Activated naive CD4-positive, alpha-beta T cell treated with anti-CD3 and anti-CD28 coated beads, Interleukin-2, amount 10 ng/mL, durations not matched to agents 7 days and 5 days (primary cell): ENCODE measurements at regions not wholly inside any gene's neighbourhood (a gene's known extent, or its start where the extent isn't known, plus 50 kb on each side); places are given as distances from the start of the nearest gene placed in this dataset.

ENCODE experiments used
- CTCF ChIA-PET: fragments of 350-600 bp; sonication (Branson Sonifier 250); formaldehyde crosslinking; loops from one replicate; lab custom pipeline; 2021; ENCODE audit warnings: antibody characterized with exemption; lab: Charles Lee
- DNase-seq: peaks from one replicate; pipeline ENCODE4 v3.0.0-alpha.2; 2020
- H3K27ac Mint-ChIP-seq: one replicate; pipeline ENCODE4 v1.8.0; 2021; ENCODE audit warnings: mild to moderate bottlenecking, moderate library complexity, mixed read lengths
- H3K27me3 Mint-ChIP-seq: one replicate; pipeline ENCODE4 v1.8.0; 2021; ENCODE audit warnings: mild to moderate bottlenecking, mixed read lengths
- H3K36me3 Mint-ChIP-seq: one replicate; pipeline ENCODE4 v1.8.0; 2021; ENCODE audit warnings: mixed read lengths
- H3K4me1 Mint-ChIP-seq: one replicate; pipeline ENCODE4 v1.8.0; 2021; ENCODE audit warnings: mixed read lengths
- H3K4me3 Mint-ChIP-seq: one replicate; pipeline ENCODE4 v1.8.0; 2021; ENCODE audit warnings: mild to moderate bottlenecking, moderate library complexity, mixed read lengths
- H3K9me3 Mint-ChIP-seq: one replicate; pipeline ENCODE4 v1.8.0; 2021; ENCODE audit warnings: mixed read lengths

DNA sequence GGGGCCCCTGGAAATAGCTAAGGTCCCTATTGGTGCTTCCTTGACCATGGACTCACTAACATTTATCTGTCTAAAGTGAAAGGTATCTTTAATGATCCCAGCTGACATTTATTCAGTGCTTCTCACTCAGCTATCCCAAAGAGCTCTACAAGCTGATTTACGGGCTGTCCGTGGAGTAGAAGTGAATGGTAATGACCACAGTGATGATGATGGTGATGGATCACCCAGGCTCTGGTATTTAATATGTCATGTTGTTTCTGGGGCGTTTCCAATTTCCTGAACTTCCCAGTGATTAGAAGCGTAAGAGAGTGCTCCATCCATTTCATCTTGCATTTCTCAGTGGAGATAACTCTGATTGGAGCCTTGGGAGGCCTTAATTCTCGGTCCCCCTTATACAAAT lies 304.3 kb downstream of the HRH4 start:
- H3K9me3 Mint-ChIP-seq, result no peaks in the 10 kb centered on the region
- H3K4me1 Mint-ChIP-seq, result no peaks in the 10 kb centered on the region
- H3K36me3 Mint-ChIP-seq, result no peaks in the 10 kb centered on the region
- H3K27ac Mint-ChIP-seq, result no peak overlapping the region
- CTCF ChIA-PET, result interaction anchor here (0.7 kb wide), 1 partner anchor 1013 kb away, joined by 3 read pairs; no protein-coding TSS in a partner anchor
- H3K4me3 Mint-ChIP-seq, result no peak overlapping the region
- no peaks in the 10 kb centered on the region for H3K27me3 Mint-ChIP-seq
- no peak for DNase-seq

GRCh38 chr18:24766376-24766775 lies 305.9 kb downstream of the HRH4 start:
- H3K27ac Mint-ChIP-seq, result no peak overlapping the region
- H3K27me3 Mint-ChIP-seq, result no peaks in the 10 kb centered on the region
- CTCF ChIA-PET, result no interaction called here
- DNase-seq, result no peak
- H3K36me3 Mint-ChIP-seq, result no peaks in the 10 kb centered on the region
- no peaks in the 10 kb centered on the region for H3K4me1 Mint-ChIP-seq
- H3K9me3 Mint-ChIP-seq, result no peaks in the 10 kb centered on the region
- no peak overlapping the region for H3K4me3 Mint-ChIP-seq

GRCh38 chr18:24770311-24771024 lies 310.0 kb downstream of the HRH4 start:
- H3K36me3 Mint-ChIP-seq, result no peaks in the 10 kb centered on the region
- H3K27me3 Mint-ChIP-seq, result no peaks in the 10 kb centered on the region
- no peaks in the 10 kb centered on the region for H3K9me3 Mint-ChIP-seq
- H3K27ac Mint-ChIP-seq, result no peak overlapping the region
- no peak for DNase-seq
- no peaks in the 10 kb centered on the region for H3K4me1 Mint-ChIP-seq
- H3K4me3 Mint-ChIP-seq, result no peak overlapping the region
- CTCF ChIA-PET, result no interaction called here

DNA sequence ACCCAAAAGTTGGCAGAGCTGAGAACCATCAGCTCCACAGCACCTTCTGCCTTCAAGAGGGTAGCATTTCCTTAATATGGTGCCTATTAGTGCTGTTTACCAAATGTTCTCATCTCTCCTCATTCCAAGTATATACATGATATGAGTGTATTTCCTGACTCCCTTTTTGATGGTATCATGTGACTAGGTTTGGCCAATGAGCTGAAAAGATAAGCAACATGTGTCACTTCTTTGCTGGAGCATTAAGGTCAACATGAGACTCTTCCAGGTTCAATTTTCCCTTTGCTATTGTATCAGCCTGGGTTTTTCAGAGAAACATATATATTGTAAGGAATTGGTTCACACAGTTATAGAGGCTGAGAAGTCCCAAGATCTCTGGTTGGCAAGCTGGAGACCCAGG lies 310.9 kb downstream of the HRH4 start:
- H3K27ac Mint-ChIP-seq, result no peak overlapping the region
- H3K36me3 Mint-ChIP-seq, result no peaks in the 10 kb centered on the region
- H3K9me3 Mint-ChIP-seq, result no peaks in the 10 kb centered on the region
- CTCF ChIA-PET, result no interaction called here
- no peak for DNase-seq
- H3K27me3 Mint-ChIP-seq, result no peaks in the 10 kb centered on the region
- H3K4me1 Mint-ChIP-seq, result no peaks in the 10 kb centered on the region
- H3K4me3 Mint-ChIP-seq, result no peak overlapping the region

GRCh38 chr18:24773101-24773500 lies 312.7 kb downstream of the HRH4 start:
- Mint-ChIP-seq H3K4me3 (no peak overlapping the region), H3K27ac (no peak overlapping the region), H3K36me3 (no peaks in the 10 kb centered on the region), H3K4me1 (no peaks in the 10 kb centered on the region), H3K27me3 (no peaks in the 10 kb centered on the region), H3K9me3 (no peaks in the 10 kb centered on the region)
- CTCF ChIA-PET, result no interaction called here
- no peak for DNase-seq

DNA sequence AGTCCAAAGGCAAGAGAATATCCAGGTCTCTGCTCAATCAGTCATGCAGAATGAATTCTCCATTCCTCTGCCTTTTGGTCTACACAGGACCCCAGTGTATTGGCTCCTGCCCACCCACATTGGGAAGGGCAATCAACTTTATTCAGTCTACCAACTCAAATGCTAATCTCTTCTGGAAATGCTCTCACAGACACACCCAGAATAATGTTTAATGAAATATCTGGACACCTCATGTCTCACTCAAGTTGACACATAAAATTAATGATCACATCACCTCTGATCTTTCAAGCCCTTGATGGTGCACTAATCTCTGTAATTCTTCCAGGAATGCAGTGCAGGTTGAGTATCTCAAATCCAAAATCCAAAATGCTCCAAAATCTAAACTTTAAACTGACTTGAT lies 315.6 kb downstream of the HRH4 start:
- H3K27me3 Mint-ChIP-seq, result no peaks in the 10 kb centered on the region
- H3K9me3 Mint-ChIP-seq, result no peaks in the 10 kb centered on the region
- no peak for DNase-seq
- CTCF ChIA-PET, result no interaction called here
- no peaks in the 10 kb centered on the region for H3K4me1 Mint-ChIP-seq
- no peak overlapping the region for H3K4me3 Mint-ChIP-seq
- H3K36me3 Mint-ChIP-seq, result no peaks in the 10 kb centered on the region
- no peak overlapping the region for H3K27ac Mint-ChIP-seq

DNA sequence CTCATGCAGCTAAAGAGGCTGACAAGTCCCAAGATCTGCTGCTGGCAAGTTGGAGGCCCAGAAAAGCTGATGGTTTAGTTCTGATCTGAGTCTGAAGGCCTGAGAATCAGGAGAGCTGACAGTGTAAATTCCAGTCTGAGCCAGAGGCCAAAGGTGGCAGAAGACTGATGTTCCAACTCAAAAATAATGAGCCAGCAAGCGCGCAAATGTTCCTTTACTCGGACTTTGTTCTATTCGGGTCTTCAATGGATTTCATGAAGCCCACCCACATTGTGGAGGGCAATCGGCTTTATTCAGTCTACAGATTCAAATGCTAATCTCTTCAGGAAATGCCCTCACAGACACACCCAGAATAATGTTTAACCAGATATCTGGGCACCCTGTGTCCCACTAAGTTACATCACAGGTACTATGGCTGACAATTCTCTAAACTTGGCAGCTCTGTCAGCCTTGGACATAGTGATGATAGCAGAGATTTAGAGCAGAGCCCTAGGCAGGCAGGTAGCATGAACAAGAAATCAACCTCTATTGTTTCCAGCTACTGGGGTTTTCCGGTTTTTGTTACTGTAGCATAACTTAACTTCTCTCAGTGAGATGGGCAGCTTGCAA lies 318.5 kb downstream of the HRH4 start:
- Mint-ChIP-seq H3K9me3 (no peaks in the 10 kb centered on the region), H3K36me3 (no peaks in the 10 kb centered on the region), H3K27me3 (no peaks in the 10 kb centered on the region), H3K4me1 (no peaks in the 10 kb centered on the region), H3K27ac (no peak overlapping the region), H3K4me3 (no peak overlapping the region)
- CTCF ChIA-PET, result no interaction called here
- no peak for DNase-seq

DNA sequence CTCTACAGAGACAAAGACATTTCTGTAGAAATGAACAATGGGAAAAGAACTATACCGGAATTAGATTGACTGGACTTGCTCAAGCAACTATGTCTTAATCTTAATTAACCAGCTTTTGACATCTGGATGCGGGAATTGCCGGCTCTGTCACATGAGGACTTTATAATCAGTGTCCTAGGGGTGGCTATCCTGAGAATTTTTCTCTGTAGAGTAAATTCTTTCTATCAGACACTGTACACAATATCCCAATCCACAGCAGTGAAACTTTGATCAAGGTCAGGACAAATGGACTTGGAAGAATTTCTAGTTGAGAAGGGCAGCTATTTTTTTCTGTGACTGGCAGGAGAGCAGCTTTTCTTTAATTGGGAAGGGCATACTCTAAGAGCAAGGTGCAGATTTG lies 322.1 kb downstream of the HRH4 start:
- Mint-ChIP-seq H3K27ac (no peak overlapping the region), H3K36me3 (no peaks in the 10 kb centered on the region), H3K4me1 (no peaks in the 10 kb centered on the region), H3K9me3 (no peaks in the 10 kb centered on the region), H3K4me3 (no peak overlapping the region), H3K27me3 (no peaks in the 10 kb centered on the region)
- no peak for DNase-seq
- CTCF ChIA-PET, result no interaction called here

DNA sequence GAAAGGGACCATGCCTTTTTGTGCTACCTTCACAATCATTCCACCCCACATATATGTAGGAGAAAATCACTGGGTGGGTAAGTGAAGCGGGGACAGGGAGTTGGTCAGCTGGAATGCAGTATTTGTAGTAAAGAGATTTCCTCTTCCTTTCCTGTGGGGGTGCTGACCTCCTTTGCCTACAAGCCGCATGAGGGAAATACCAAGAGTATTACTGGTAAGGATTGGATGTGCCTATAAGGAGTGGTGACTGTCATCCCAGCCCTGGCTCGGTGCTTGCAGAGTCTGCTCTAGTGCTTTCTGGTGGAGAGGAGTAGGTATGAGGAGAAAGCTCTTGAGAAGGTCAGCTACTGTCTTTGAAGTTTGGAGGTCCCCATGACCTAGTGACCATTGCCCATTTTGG lies 324.6 kb downstream of the HRH4 start:
- CTCF ChIA-PET, result no interaction called here
- no peak for DNase-seq
- Mint-ChIP-seq H3K27ac (no peak overlapping the region), H3K27me3 (no peaks in the 10 kb centered on the region), H3K4me3 (no peak overlapping the region), H3K4me1 (no peaks in the 10 kb centered on the region), H3K9me3 (no peaks in the 10 kb centered on the region), H3K36me3 (no peaks in the 10 kb centered on the region)

- CTCF ChIA-PET, result no interaction called here
- Mint-ChIP-seq H3K9me3 (no peaks in the 10 kb centered on the region), H3K4me1 (no peaks in the 10 kb centered on the region), H3K4me3 (no peak overlapping the region), H3K36me3 (no peaks in the 10 kb centered on the region), H3K27me3 (no peaks in the 10 kb centered on the region), H3K27ac (no peak overlapping the region)
- no peak for DNase-seq
These were observed 325.6 kb downstream of the HRH4 start for GRCh38 chr18:24786027-24786426.

DNA sequence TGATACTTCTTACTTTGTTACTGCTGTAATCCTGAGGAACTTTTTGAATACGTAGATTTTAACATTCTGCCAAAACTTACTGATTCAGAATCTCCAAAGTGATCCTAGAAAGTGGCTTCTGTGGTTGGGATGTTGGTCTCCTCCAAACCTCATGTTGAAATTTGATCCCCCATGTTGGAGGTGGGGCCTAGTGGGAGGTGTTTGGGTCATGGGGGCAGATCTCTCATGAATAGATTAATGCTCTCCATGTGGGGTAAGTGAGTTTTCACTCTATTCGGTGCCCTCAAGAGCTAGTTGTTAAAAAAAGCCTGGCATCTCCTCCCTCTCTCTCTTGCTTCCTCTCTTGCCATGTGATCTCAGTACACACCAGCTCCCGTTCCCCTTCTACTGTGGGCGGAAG lies 329.9 kb downstream of the HRH4 start:
- H3K27ac Mint-ChIP-seq, result no peak overlapping the region
- H3K4me1 Mint-ChIP-seq, result no peaks in the 10 kb centered on the region
- H3K27me3 Mint-ChIP-seq, result no peaks in the 10 kb centered on the region
- DNase-seq, result no peak
- no peaks in the 10 kb centered on the region for H3K9me3 Mint-ChIP-seq
- CTCF ChIA-PET, result no interaction called here
- H3K36me3 Mint-ChIP-seq, result no peaks in the 10 kb centered on the region
- no peak overlapping the region for H3K4me3 Mint-ChIP-seq

GRCh38 chr18:24791751-24792545 lies 331.5 kb downstream of the HRH4 start:
- H3K27me3 Mint-ChIP-seq, result no peaks in the 10 kb centered on the region
- H3K4me1 Mint-ChIP-seq, result no peaks in the 10 kb centered on the region
- no peak for DNase-seq
- no peaks in the 10 kb centered on the region for H3K36me3 Mint-ChIP-seq
- CTCF ChIA-PET, result no interaction called here
- no peaks in the 10 kb centered on the region for H3K9me3 Mint-ChIP-seq
- no peak overlapping the region for H3K4me3 Mint-ChIP-seq
- H3K27ac Mint-ChIP-seq, result no peak overlapping the region

GRCh38 chr18:24793742-24794141 lies 333.3 kb downstream of the HRH4 start:
- Mint-ChIP-seq H3K4me3 (no peak overlapping the region), H3K27me3 (no peaks in the 10 kb centered on the region), H3K27ac (no peak overlapping the region), H3K36me3 (no peaks in the 10 kb centered on the region), H3K9me3 (no peaks in the 10 kb centered on the region), H3K4me1 (no peaks in the 10 kb centered on the region)
- CTCF ChIA-PET, result no interaction called here
- no peak for DNase-seq

DNA sequence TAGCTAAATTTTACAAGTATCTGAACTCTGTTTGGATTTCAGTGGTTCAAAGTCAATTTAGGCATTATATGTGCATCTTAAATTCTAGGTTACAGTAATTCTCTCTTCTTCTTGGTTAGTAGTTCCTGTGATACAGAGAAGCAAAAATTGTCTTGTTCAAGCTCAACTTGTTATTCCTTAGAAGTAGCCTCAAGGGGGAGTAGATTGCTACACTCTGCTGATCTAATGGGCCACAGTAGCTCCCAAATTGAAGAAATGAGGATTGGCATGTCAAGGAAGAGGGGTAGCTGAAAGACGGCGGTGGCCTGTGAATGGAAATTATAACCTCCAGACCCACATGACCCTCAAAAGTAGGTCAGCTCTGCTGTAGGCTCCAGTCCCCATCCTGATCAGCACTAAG lies 334.7 kb downstream of the HRH4 start:
- Mint-ChIP-seq H3K27me3 (no peaks in the 10 kb centered on the region), H3K4me1 (no peaks in the 10 kb centered on the region), H3K36me3 (no peaks in the 10 kb centered on the region), H3K27ac (no peak overlapping the region), H3K9me3 (no peaks in the 10 kb centered on the region), H3K4me3 (no peak overlapping the region)
- CTCF ChIA-PET, result no interaction called here
- no peak for DNase-seq

DNA sequence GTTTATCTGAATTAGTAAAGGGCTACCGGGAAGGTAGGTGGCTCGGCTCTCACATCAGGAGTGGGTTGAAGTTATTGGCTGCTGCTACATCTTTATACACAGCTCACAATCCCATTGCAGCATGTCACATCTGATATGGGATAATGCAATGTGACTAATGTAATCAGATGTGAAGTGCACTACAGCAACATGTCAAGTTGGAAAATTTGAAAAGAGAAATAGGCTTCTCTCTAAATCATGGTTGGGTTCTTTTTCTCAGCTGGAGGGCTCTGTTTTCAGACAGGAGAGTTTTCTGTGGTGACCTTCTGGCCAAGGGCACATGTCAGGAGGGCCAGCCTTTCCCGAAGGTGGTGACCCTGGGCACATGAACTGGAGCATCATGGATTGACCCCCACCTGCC lies 337.5 kb downstream of the HRH4 start:
- DNase-seq, result no peak
- H3K27me3 Mint-ChIP-seq, result no peaks in the 10 kb centered on the region
- no peak overlapping the region for H3K4me3 Mint-ChIP-seq
- H3K4me1 Mint-ChIP-seq, result no peaks in the 10 kb centered on the region
- no peaks in the 10 kb centered on the region for H3K9me3 Mint-ChIP-seq
- no peak overlapping the region for H3K27ac Mint-ChIP-seq
- H3K36me3 Mint-ChIP-seq, result no peaks in the 10 kb centered on the region
- CTCF ChIA-PET, result no interaction called here
